Adrenal gland (tissue), 9 donors: ENCODE measurements at regions not wholly inside any gene's neighbourhood (a gene's known extent, or its start where the extent isn't known, plus 50 kb on each side); places are given as distances from the start of the nearest gene placed in this dataset.

Experiments used
- DNase-seq, 7 donors: peaks; one replicate each; pipeline ENCODE4 v3.0.0-alpha.2; 2019 to 2020
- H3K27ac ChIP-seq, 5 donors: fragments of 200-600 bp; sonication (generic) in 4 of 5; 1 replicate in 3 of 5; 2 replicates in 2 of 5; pipeline versions ENCODE4 v1.5.1 to v1.8.0; 2016 to 2020; ENCODE audit warnings: mild to moderate bottlenecking in 1 of 5
- H3K27me3 ChIP-seq: fragments of 200-600 bp; 2 replicates; pipeline ENCODE4 v1.8.0; 2021
- H3K36me3 ChIP-seq, 2 donors: fragments of 200-600 bp; replicated peaks in 1 of 2; 1 replicate in 1 of 2; 2 replicates in 1 of 2; pipeline versions ENCODE4 v1.5.1 to v1.8.0; 2018 to 2022
- H3K4me1 ChIP-seq, 2 donors: fragments of 200-600 bp; replicated peaks in 1 of 2; 1 replicate in 1 of 2; 2 replicates in 1 of 2; pipeline versions ENCODE4 v1.5.1 to v1.8.0; 2018 to 2021
- H3K4me3 ChIP-seq, 4 donors: fragments of 200-600 bp; sonication (generic) in 3 of 4; one replicate each; pipeline ENCODE4 v1.5.1; 2016 to 2018
- H3K9me3 ChIP-seq, 3 donors: fragments of 200-600 bp; sonication (generic) in 1 of 3; replicated peaks in 1 of 3; 1 replicate in 2 of 3; 2 replicates in 1 of 3; pipeline versions ENCODE4 v1.5.1 to v1.8.0; 2016 to 2021
- CTCF ChIP-seq, 6 experiments: fragments of 450-650 bp in 4 of 6; fragments of 200-600 bp in 2 of 6; sonication (generic) in 1 of 6; IDR thresholded peaks; 1 replicate in 5 of 6; 2 replicates in 1 of 6; pipeline versions ENCODE4 v1.5.1 to v1.8.0; 2016 to 2021; ENCODE audit warnings: antibody characterized with exemption in 6 of 6, mild to moderate bottlenecking in 2 of 6, moderate library complexity in 1 of 6
- POLR2A ChIP-seq, 2 donors: fragments of 450-650 bp; IDR thresholded peaks; one replicate each; pipeline ENCODE4 v1.6.1; 2017; ENCODE audit warnings: antibody characterized with exemption in 2 of 2, mild to moderate bottlenecking in 2 of 2, moderate library complexity in 1 of 2
- WGBS, 4 donors: extraction: QIAGEN DNeasy Blood & Tissue Kit in 2 of 4; methylation state at CpG; one replicate each; pipeline versions ENCODE4 v1.1.5 to v1.1.7; 2013 to 2017; 5-methylcytosine and 5-hydroxymethylcytosine counted together
- intact Hi-C, 2 donors: fragments of 100-400 bp; cut with DNase I; formaldehyde crosslinking; loops; one replicate each; pipeline versions ENCODE4 v1.14.1 to v1.15.0; 2022 to 2023
- donor health status: healthy with polysubstance abuse.
- donor health status: Bipolar disorder and iron deficiency.
- donor health status: DM: yes; HTN: yes; CAD: no.
- donor health status: DM: no; HTN: no; CAD: no.
- donor health status: DM: no; HTN: no; CAD: no.

- no peak overlapping the region for H3K27ac ChIP-seq
- H3K9me3 ChIP-seq = peaks cover 0 to 6% (median 0%) of the 10 kb centered on the region in 3 donors
- TF ChIP-seq CTCF (IDR thresholded peaks at IDR 0.05) = no peak
- no peak for TF ChIP-seq POLR2A (IDR thresholded peaks at IDR 0.05)
- H3K4me3 ChIP-seq = no peak overlapping the region
- intact Hi-C loops = no loop called here
- DNase-seq = no peak
- H3K27me3 ChIP-seq = no peaks in the 10 kb centered on the region
- H3K36me3 ChIP-seq = no peaks in the 10 kb centered on the region
- no peaks in the 10 kb centered on the region for H3K4me1 ChIP-seq
Observed at GRCh38 chr2:208654056-208654455, 247.5 kb downstream of the PTH2R start.

GRCh38 chr2:208657468-208657867 lies 250.9 kb downstream of the PTH2R start:
- no peak for TF ChIP-seq CTCF (IDR thresholded peaks at IDR 0.05)
- TF ChIP-seq POLR2A (IDR thresholded peaks at IDR 0.05) = no peak
- intact Hi-C loops = no loop called here

GRCh38 chr2:208669394-208669793 lies 262.8 kb downstream of the PTH2R start:
- no peaks in the 10 kb centered on the region for H3K9me3 ChIP-seq
- no peak for DNase-seq
- no peak overlapping the region for H3K4me3 ChIP-seq
- WGBS, 4 donors = 69 to 80% (median 75%) methylated on average over 2 of the region's 2 CpGs
- H3K4me1 ChIP-seq = no peaks in the 10 kb centered on the region
- intact Hi-C loops = no loop called here
- TF ChIP-seq POLR2A (IDR thresholded peaks at IDR 0.05) = no peak
- no peak for TF ChIP-seq CTCF (IDR thresholded peaks at IDR 0.05)
- no peak overlapping the region for H3K27ac ChIP-seq
- H3K27me3 ChIP-seq = no peaks in the 10 kb centered on the region
- no peaks in the 10 kb centered on the region for H3K36me3 ChIP-seq

More at GRCh38 chr2:208657468-208657867, 250.9 kb downstream of the PTH2R start:
- H3K27ac ChIP-seq = no peak overlapping the region
- 73 to 96% (median 85%) methylated on average over 1 of the region's 1 CpG for WGBS, 4 donors
- no peaks in the 10 kb centered on the region for H3K9me3 ChIP-seq
- no peaks in the 10 kb centered on the region for H3K27me3 ChIP-seq
- H3K4me3 ChIP-seq = no peak overlapping the region
- no peak for DNase-seq
- H3K36me3 ChIP-seq = no peaks in the 10 kb centered on the region
- H3K4me1 ChIP-seq = no peaks in the 10 kb centered on the region

GRCh38 chr2:208671284-208671683 lies 264.7 kb downstream of the PTH2R start:
- H3K27me3 ChIP-seq = no peaks in the 10 kb centered on the region
- H3K27ac ChIP-seq = no peak overlapping the region
- no peak overlapping the region for H3K4me3 ChIP-seq
- TF ChIP-seq POLR2A (IDR thresholded peaks at IDR 0.05) (no peak), CTCF (IDR thresholded peaks at IDR 0.05) (no peak)
- no peak for DNase-seq
- intact Hi-C loops = no loop called here
- H3K9me3 ChIP-seq = no peaks in the 10 kb centered on the region
- WGBS, 4 donors = 12 to 21% (median 17%) methylated on average over 1 of the region's 1 CpG
- no peaks in the 10 kb centered on the region for H3K36me3 ChIP-seq
- no peaks in the 10 kb centered on the region for H3K4me1 ChIP-seq
